Omental fat pad (tissue), 3 donors: ENCODE measurements at regions not wholly inside any gene's neighbourhood (a gene's known extent, or its start where the extent isn't known, plus 50 kb on each side); places are given as distances from the start of the nearest gene placed in this dataset.

ENCODE experiments used
- ATAC-seq: fragments of 150-250 bp; one replicate; pipeline ENCODE4 v1.9.1; 2016; ENCODE audit warnings: mild to moderate bottlenecking, moderate library complexity; ENCODE audit not compliant: low FRiP score
- DNase-seq: peaks from one replicate; pipeline ENCODE4 v3.0.0-alpha.2; 2019; ENCODE audit warnings: low spot score
- TF ChIP-seq, protein P1 (sequence below), 3 donors: fragments of 450-650 bp; IDR thresholded peaks; one replicate each; pipeline ENCODE4 v1.5.1; 2016 to 2017; ENCODE audit warnings: antibody characterized with exemption in 3 of 3, mild to moderate bottlenecking in 3 of 3, moderate library complexity in 2 of 3

DNA sequence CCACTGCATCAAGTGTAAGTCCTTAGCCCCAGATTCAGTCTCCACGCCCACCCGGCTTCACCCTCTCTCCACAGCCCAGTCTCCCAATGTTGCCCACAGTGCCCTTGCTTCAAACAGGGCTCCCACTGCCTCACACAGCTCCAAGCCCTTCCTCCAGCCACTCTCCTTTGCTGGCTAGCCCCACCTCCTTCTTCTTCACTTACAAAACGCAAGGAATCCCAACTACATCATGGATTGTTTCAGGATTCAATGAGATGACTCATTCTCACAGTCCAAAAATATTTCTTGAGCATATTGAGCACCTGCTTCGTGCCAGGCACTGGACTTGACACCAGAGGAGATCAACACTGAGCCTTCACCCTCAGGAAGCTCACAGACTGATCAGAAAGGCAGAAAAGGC lies 533.5 kb downstream of the BUD13 start:
- TF ChIP-seq, protein P1, sequence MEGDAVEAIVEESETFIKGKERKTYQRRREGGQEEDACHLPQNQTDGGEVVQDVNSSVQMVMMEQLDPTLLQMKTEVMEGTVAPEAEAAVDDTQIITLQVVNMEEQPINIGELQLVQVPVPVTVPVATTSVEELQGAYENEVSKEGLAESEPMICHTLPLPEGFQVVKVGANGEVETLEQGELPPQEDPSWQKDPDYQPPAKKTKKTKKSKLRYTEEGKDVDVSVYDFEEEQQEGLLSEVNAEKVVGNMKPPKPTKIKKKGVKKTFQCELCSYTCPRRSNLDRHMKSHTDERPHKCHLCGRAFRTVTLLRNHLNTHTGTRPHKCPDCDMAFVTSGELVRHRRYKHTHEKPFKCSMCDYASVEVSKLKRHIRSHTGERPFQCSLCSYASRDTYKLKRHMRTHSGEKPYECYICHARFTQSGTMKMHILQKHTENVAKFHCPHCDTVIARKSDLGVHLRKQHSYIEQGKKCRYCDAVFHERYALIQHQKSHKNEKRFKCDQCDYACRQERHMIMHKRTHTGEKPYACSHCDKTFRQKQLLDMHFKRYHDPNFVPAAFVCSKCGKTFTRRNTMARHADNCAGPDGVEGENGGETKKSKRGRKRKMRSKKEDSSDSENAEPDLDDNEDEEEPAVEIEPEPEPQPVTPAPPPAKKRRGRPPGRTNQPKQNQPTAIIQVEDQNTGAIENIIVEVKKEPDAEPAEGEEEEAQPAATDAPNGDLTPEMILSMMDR (IDR thresholded peaks at IDR 0.05) = no peak
- DNase-seq (no peak), ATAC-seq (no peak)

GRCh38 chr11:116234989-116235568 lies 537.7 kb downstream of the BUD13 start:
- TF ChIP-seq, protein P1 (IDR thresholded peaks at IDR 0.05) = no peak
- no peak for DNase-seq
- no peak for ATAC-seq

DNA sequence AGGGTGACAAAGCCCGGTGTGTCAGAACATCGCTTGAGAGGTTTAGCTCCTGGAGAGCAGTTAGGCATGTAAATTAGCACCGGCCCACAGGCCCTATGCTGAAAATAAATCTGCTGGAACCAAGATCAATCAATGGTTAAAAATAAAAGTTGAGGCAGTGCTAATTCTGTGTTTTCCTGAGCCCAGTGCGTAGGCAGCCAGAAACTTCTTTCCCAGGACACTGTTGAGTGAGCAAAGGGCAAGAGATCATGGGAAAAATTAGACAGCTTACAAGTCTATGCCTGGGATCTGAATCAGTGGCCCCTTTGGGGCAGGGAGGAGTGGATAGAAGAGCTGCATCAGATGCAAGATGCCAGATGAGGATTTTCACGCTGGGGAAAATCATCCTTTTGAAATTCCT lies 539.2 kb downstream of the BUD13 start:
- no peak for ATAC-seq
- TF ChIP-seq, protein P1 (IDR thresholded peaks at IDR 0.05) = no peak
- DNase-seq = no peak

- DNase-seq (no peak), ATAC-seq (no peak)
- TF ChIP-seq, protein P1 (IDR thresholded peaks at IDR 0.05) = no peak
Observed at GRCh38 chr11:116232364-116232828, 540.4 kb downstream of the BUD13 start.

GRCh38 chr11:116231543-116231942 lies 541.2 kb downstream of the BUD13 start:
- ATAC-seq (no peak), DNase-seq (no peak)
- TF ChIP-seq, protein P1 (IDR thresholded peaks at IDR 0.05) = no peak

DNA sequence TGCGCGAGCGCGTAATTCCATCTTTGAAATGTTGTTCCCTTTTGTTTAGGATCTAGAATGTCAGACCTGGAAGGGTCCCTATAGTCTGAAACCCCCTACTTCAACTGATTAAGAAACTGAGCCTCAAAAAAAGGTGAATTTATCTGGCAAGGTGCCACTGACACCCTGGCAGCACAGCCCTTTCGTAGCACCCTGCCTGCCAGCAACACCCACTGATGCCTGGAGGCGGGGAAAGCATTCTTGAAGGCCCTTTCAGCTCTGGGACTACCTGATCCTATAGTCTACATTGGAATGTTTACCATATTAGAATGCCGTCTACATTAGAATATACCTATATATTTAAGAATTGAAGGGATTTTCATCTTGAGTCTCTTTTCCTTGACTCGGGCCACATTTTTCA lies 542.3 kb downstream of the BUD13 start:
- DNase-seq = no peak
- ATAC-seq = no peak
- TF ChIP-seq, protein P1 (IDR thresholded peaks at IDR 0.05) = no peak

DNA sequence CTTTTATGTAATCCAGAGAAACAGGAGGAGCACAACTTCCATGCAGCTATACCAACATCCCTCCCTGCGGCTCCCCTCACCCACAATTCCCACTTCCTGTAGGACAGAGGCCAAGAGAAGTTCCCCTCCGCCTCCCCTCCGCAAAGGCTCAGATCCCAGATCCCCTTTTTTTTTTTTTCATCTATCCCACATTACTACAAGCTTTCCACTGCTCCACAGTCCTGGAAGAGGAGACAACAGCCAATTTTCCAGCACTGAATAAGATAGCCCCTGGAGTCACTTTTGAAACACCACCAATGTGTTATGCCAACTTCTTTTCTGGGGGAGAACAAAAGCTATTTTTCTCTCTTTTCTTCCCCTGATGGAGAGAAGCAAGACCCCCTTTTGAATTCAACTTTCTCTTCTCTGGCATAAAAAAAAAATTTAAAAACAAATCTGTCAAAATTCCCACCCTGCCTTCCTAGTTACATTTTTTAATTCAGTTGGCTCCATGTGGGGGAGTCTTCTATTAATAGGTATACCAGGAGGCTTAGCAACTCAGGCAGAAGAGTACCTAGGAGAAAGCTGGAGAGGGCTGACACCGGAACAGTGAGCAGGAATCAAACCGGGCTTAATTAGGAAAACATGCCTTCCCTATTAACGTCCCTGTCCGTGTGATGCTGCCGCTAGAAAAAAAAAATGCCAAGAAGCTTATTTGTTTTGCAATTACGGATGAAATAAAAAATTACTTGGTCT lies 543.4 kb downstream of the BUD13 start:
- no peak for DNase-seq
- no peak for ATAC-seq
- TF ChIP-seq, protein P1 (IDR thresholded peaks at IDR 0.05) = no peak
